ENCODE measurements at regions not wholly inside any gene's neighbourhood (a gene's known extent, or its start where the extent isn't known, plus 50 kb on each side); places are given as distances from the start of the nearest gene placed in this dataset.

- TF ChIP-seq, protein P1, sequence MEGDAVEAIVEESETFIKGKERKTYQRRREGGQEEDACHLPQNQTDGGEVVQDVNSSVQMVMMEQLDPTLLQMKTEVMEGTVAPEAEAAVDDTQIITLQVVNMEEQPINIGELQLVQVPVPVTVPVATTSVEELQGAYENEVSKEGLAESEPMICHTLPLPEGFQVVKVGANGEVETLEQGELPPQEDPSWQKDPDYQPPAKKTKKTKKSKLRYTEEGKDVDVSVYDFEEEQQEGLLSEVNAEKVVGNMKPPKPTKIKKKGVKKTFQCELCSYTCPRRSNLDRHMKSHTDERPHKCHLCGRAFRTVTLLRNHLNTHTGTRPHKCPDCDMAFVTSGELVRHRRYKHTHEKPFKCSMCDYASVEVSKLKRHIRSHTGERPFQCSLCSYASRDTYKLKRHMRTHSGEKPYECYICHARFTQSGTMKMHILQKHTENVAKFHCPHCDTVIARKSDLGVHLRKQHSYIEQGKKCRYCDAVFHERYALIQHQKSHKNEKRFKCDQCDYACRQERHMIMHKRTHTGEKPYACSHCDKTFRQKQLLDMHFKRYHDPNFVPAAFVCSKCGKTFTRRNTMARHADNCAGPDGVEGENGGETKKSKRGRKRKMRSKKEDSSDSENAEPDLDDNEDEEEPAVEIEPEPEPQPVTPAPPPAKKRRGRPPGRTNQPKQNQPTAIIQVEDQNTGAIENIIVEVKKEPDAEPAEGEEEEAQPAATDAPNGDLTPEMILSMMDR (IDR thresholded peaks at IDR 0.05; ENCODE audit: low read depth, low read length), result no peak
- TF ChIP-seq EZH2phosphoT487 (IDR thresholded peaks at IDR 0.05; ENCODE audit: low read depth), result no peak
Measured at GRCh38 chr13:89227356-89227755, 1556.2 kb downstream of the SLITRK5 start.

Data from OCI-LY3 (cell line).